T47D (cell line): ENCODE measurements at regions not wholly inside any gene's neighbourhood (a gene's known extent, or its start where the extent isn't known, plus 50 kb on each side); places are given as distances from the start of the nearest gene placed in this dataset.

Source experiments
- DNase-seq, 2 experiments: peaks; one replicate each; pipeline versions ENCODE4 v3.0.0 to v3.0.0-alpha.2; 2011 to 2012; ENCODE audit warnings: low read depth in 1 of 2, low spot score in 1 of 2
- JUND ChIP-seq: IDR thresholded peaks from 2 replicates; pipeline ENCODE4 v1.6.1; 2012; ENCODE audit warnings: low read depth
- in situ Hi-C: cut with HindIII; loops from 2 replicates; pipeline ENCODE4 v1.10.0; 2016; ENCODE audit warnings: low sequenced_read_pairs, low pct_unique_long_range_greater_than_20kb

DNA sequence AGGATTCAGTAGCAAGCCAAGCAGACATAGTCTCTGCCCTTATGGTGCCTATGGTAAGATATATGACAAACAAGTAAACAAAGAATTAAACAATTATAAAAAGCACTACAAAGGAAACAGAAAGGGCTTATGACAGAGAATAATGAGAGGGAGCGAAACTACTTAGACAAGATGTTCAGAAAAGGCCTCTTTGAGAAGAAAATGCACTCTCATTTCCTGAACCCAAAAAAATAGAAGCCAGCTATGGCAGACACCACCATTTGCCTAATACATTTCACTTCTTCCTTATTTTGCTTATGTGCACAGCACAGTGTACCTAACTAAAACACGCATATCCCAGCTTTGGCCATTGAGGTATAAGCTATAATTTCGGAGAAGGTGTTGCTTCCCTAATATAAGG is 465.5 kb upstream of the PPP2R3A start:
- TF ChIP-seq JUND = no peak
- no peak for DNase-seq
- in situ Hi-C loops = no loop called here

DNA sequence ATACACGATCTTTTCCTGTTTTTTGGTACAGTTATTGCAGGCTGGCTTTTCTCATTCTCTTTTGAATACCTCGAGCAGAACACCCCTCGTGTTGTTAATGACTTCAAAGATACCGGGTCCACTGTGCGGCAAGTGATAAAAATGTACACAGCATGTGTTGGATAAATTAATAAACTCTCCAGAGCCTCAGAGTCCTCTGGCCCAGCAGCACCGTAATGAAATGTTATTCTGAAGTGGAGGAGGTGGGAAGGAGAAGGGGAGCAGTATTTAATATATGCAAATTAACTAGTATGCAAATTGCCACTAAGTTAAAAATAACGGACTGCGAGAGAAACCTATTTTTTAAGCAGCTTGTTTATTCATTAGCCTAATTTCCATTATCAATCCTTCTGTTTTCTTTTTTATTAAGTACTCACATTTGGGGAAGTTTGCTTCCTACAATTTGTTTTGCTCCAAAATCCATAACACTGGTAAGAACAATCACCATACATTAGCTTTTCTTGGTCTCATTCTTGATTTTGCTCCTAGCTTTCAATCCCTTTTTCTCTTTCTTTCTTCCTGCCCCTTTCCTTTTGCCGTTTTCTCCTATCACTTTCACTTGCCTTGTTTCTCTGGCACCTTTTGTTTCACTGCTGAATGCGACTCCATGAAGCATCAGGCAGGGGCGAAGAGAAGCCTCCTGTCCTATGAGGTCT is 462.3 kb upstream of the PPP2R3A start:
- in situ Hi-C loops = no loop called here
- DNase-seq = no peak
- TF ChIP-seq JUND = no peak

DNA sequence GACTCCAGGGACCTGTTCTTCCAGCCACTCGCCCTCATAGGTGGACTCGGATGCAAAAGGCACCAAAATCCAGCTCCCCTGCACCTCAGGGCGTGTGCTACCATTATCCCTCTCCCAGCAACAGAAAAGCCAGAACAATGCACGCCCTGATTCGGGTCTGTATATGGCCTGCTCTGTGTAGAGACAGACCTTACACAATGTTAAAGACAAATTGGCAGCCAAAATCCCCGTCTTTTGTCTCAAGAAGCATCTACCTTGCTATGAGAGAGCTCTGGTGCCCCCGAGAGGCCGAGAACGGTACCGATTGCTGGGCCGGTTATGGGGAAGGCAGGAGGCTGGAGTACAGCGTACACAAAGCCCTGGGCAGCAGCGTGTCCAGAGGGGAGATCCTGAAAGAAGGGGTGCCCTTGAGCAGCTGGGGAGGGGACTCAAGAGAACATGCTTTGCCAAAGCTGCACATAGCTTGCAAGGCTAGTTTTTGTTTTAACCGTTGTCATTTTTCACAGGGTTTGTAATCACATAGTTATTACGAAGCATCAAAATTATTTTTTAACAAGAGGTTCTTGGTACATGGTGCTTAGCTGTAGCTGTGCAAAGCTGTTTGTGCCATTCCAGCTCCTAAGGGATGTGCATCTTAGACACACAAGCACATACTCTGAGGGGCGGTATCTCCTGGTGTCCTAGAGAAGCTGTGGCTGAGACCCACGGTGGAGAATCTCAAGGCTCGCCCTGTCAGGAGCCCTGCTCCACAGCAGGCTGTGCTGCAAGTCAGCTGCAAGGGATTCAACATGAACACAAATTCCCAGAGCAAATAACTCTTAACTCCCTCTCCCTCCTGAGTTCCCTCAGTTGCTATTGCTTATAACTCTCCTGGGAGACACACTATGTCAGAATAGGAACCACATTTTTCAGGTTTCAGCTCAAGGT is 461.5 kb upstream of the PPP2R3A start:
- in situ Hi-C loops = no loop called here
- no peak for TF ChIP-seq JUND
- peak; percentile 31 to 76 for DNase-seq

DNA sequence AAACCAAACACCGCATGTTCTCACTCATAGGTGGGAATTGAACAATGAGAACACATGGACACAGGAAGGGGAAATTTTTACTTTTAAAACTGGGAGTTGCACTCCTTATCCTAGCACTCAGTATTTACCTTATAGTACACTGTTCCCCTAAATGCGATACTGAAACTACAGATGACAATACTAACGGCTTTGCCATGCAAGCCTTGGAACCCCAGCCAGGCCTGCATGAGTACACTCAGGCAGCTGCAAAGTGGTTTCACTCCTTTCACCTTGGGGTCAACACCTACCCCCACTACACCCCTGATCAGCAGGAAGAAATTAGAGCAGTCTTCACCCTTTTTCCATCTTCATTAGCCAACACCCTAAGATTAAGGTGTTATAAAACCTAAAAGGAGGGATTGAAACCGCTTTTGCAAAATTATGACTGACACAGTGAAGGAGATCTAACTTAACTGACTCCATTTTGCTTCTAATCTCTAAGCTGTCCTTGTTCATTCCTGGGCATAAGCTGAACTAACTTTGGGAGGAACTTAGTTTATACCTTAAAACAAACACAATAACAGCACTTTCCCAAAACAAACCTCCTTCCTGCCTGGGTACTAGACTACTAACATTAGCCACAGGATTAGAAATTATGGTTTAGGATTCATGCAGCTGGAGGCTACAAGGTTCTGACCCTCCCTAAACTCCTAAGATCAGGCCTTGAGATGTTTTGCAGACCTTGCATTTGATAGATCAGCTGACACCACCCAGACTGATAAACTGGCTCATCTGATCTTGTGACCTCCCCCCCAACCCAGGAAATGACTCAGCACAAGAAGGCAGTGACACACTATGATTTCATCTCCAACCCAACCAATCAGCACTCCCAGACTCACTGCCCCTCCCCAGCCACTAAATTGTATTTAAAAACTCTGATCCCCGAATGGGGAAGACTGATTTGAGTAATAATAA is 452.1 kb upstream of the PPP2R3A start:
- in situ Hi-C loops = no loop called here
- DNase-seq = no peak
- no peak for TF ChIP-seq JUND

DNA sequence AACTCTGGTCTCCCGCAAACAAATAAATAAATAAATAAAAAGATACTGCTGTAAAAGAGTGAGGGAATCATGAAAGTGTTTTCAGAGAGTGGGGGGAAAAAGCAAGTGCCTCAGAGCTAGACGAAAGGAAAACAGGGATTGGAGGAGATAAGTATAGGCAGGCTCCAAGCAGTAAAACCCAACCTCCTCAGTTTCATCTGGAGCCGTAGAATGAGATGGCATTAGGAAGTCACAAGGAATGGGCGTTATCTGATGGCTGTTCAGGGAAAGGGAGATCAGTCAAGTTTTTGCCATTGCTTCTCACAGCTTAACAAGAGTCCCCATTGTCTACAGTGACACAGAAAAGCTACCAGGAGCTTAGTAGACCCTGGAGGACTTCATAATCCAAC is 451.5 kb upstream of the PPP2R3A start:
- in situ Hi-C loops = no loop called here
- TF ChIP-seq JUND = no peak
- no peak for DNase-seq

DNA sequence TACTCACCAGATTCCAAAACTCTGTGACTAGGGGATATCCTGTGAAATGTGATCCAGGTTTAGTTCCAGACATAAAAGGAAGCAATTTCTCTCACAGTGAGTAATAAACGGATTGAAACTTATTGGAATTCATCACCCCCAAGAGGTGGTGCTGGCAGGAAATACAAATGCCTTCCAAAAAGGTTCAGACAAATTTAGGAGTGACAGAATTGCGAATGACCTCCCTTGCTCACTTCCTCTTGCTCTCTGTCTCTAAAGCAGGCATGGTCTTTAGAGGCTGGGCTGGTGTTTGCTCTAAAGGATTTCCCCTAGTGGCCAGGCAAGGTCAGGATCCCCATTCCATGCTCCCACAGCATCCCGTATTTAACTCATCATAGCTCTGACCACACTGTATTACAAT is 449.4 kb upstream of the PPP2R3A start:
- in situ Hi-C loops = no loop called here
- peak in 1 of 2 experiments; percentile 3 for DNase-seq
- no peak for TF ChIP-seq JUND

DNA sequence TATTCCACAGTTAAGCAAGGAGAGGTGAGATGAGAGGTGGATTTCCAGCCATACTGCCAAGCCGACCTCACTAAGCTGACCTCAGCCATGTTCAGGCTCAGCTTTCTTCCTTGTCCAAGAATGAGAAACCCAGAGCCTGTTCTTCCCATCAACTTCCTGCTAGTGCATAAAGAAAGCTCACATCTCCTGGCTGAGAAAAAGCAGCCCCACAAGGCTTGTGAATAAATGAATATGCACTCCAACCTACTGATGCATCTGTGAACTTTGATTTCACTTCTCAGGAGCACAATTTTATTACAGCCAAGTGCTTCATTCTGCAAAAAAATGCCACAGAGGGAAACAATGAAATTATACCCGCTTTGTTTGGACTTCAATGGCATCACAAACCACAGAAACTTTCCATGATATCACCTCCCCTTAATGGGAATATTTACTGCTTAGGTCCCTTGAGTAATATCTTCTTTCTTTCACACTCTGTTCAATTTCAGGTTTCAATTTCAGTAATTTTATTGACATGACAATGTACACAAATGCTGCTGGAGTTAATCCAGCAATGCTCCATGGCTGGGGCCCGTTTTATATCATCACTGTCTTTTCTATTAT is 437.0 kb upstream of the PPP2R3A start:
- no peak for DNase-seq
- in situ Hi-C loops = no loop called here

DNA sequence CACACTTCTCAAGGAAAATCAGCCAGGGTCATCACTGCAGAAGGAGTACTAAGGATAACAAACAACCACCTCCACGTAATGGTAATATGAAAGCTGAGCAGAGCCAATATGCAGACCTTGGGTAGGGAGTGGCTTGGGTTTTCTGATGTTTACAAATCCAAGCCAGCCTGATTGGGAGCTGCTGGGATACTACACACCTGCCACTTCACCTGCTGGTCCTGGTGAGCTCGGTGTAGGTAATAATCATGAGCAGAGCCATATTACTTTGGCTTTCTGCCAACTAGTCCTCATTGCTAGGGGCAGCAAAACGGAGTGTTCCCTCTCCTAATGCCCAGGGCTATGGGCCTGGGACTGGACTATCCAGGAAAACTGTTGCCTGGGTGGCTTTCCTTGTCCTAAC is 433.5 kb upstream of the PPP2R3A start:
- DNase-seq = no peak
- in situ Hi-C loops = no loop called here
- TF ChIP-seq JUND = no peak

More for the DNA sequence above, 437.0 kb upstream of the PPP2R3A start:
- TF ChIP-seq JUND = no peak

DNA sequence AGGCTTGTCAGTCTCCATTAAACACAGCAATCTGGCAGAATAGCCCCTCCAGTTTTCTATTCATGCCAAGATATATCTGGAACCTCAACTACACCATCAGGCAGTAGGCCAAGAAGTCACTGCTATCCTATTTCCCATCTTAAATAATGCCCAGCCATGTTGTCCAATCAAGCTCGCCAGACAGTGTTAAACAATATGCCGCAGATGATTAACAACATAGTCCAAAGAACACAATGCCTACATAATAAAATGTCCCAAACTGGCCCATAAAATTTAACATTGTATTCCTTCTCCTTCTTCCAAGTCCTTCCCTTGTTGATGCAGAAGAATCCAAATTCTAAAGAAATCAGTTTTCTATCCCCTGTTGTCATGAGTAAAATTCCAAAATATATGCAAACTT is 427.4 kb upstream of the PPP2R3A start:
- in situ Hi-C loops = no loop called here
- no peak for DNase-seq
- TF ChIP-seq JUND = no peak

DNA sequence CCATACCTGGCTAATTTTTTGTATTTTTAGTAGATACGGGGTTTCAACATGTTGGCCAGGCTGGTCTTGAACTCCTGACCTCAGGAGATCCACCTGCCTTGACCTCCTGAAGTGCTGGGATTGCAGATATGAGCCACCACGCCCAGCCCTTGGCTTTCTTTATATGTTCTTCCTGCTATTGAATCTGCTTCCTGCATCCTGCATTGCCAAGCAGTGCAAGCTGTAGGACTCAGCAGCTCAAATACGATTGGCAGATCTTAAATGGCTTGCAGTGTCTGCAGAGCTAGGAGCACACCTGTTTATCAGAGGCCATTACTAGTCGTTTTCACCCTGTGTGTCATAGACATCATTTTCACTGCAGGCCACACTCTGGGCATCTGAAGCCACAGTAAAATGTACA is 426.2 kb upstream of the PPP2R3A start:
- no peak for DNase-seq
- in situ Hi-C loops = no loop called here
- no peak for TF ChIP-seq JUND

DNA sequence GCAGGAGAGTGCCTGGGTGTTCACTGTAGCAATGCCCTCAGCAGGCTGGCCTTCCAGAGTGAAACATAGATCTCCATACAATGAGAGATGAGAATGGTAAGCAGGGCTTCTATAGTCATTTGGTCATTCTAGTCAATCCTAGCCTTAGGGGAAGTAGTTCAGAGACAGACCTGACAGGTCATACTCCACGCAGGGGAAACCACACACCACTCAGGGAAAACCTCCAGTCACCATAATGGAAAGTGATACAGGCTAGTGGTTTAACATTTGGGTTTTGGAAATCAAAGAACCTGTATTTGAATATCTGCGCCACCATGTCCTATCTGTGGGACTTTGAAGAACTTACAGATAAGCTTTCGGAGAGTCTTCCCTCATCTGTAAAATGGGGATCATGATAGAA is 425.7 kb upstream of the PPP2R3A start:
- in situ Hi-C loops = no loop called here
- DNase-seq = no peak
- TF ChIP-seq JUND = no peak

DNA sequence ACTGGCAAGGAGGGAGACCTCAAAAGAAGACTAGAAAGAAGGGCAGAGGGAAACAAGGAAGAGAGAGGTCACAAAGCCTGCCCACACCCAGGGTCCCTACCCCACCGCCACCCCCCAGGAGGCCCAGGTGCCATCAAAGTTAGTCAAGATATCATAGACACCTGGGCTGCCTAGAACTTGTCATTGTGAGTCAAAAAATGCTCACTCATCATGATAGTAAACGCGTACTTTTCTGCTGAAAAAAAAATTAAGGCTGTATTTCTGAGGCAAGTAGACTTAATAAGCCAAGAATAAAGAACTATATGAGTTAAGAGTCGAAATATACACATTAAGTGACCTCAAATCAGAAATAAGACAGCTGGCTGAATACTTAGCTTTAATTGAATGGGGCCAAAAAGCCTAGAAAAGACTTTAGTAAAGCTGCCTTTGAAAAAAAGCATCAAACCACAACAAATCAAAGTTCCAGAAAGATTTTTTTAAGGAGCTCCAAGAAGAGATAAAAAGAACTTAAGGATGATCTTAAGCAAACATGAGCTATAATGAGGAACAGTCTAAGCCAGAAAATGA is 415.5 kb upstream of the PPP2R3A start:
- in situ Hi-C loops = no loop called here
- no peak for DNase-seq
- TF ChIP-seq JUND = no peak
